Muscle layer of colon (tissue), 2 donors: ENCODE measurements at regions not wholly inside any gene's neighbourhood (a gene's known extent, or its start where the extent isn't known, plus 50 kb on each side); places are given as distances from the start of the nearest gene placed in this dataset.

Experiments used
- H3K27ac ChIP-seq: one replicate; pipeline ENCODE4 v1.7.0; 2013; ENCODE audit warnings: low read depth, mild to moderate bottlenecking, low read length, moderate library complexity
- H3K27me3 ChIP-seq, 2 donors: one replicate each; pipeline ENCODE4 v1.7.0; 2013; ENCODE audit warnings: low read length in 2 of 2, mild to moderate bottlenecking in 2 of 2; ENCODE audit not compliant: insufficient read depth in 2 of 2, control insufficient read depth in 1 of 2
- H3K36me3 ChIP-seq: one replicate; pipeline ENCODE4 v1.7.0; 2013; ENCODE audit warnings: mild to moderate bottlenecking, low read length; ENCODE audit not compliant: insufficient read depth
- H3K4me1 ChIP-seq: one replicate; pipeline ENCODE4 v1.7.0; 2013; ENCODE audit warnings: mild to moderate bottlenecking, low read length; ENCODE audit not compliant: insufficient read depth
- H3K4me3 ChIP-seq, 2 donors: one replicate each; pipeline ENCODE4 v1.7.0; 2013; ENCODE audit warnings: low read length in 2 of 2, low read depth in 1 of 2, mild to moderate bottlenecking in 1 of 2, moderate library complexity in 1 of 2
- H3K9ac ChIP-seq: one replicate; pipeline ENCODE4 v1.7.0; 2013; ENCODE audit warnings: low read length
- H3K9me3 ChIP-seq: one replicate; pipeline ENCODE4 v1.7.0; 2013; ENCODE audit warnings: mild to moderate bottlenecking, low read length
- donor health status: abdominal sarcoma.
- donor health status: Adenocarcinoma of cecum.

DNA sequence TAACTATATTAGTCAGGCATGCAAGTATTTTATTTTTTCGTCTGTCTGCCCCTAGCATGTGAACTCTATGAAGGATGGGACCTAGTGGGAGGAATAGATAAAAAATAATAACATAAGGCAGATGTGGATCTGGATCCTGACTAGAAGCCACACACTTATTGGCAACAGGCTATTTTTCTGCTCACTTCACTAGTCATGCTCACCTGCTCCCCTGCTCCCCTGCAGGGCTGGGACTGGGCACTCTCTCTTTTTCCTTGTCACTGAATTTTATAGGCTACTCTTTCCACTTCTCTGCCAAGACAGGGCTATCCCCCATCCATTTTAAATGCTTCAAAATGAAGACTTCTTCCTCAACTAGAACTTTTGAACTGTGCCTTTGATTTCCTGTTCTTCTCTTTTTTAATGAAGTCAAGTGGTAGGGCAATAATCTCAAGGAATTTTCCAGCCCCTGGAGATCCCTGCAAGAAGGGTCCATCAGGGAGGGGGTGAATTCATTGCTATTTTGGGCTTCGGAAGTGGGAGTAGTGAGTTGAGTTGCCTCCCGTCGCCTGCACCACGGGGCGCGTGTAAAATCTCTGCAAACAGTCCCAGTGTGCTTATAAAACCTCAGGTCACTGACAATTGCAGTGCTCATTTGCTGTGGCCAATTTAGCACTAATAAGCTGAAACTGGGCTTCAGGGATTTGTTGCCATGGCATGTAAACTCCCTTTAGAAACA lies 156.7 kb upstream of the NPVF start:
- Histone ChIP-seq H3K27ac (no peak overlapping the region), H3K9me3 (no peaks in the 10 kb centered on the region), H3K9ac (no peak overlapping the region), H3K27me3 (no peaks in the 10 kb centered on the region), H3K4me3 (no peak overlapping the region), H3K36me3 (no peaks in the 10 kb centered on the region), H3K4me1 (peaks cover 5% of the 10 kb centered on the region)

DNA sequence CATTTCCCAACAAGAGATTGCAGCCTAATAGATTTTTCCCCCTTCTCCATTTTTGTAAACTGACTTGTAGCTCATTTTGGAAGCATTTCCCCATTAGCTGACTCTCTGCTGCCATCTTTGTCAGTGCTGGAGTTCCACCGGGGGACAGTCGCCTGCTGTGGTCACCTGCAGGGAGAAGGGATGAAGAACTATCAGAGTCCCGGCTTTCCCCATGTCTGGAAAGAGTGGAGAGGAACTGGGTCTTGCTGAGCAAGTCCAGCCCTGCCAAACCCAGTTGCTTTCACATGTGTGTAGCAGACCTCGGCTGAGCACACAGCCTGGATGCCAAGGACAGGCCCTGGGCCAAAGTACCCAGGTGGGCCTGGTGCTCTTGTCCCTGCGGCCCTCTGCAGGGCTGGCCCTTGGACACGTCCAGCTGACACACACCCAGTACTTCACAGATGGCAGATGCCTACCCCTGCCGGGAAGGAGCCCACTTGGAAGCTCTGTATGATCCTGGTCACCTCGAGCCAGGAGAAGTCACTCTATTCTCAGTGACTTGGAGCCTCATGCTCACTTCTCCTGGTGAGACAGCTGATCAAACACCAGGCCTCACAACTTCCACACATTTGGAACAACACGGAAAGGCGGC lies 157.3 kb upstream of the NPVF start:
- Histone ChIP-seq H3K4me3 (no peak overlapping the region), H3K9me3 (no peaks in the 10 kb centered on the region), H3K27ac (no peak overlapping the region), H3K27me3 (no peaks in the 10 kb centered on the region), H3K9ac (no peak overlapping the region), H3K4me1 (peaks cover 5% of the 10 kb centered on the region), H3K36me3 (no peaks in the 10 kb centered on the region)

DNA sequence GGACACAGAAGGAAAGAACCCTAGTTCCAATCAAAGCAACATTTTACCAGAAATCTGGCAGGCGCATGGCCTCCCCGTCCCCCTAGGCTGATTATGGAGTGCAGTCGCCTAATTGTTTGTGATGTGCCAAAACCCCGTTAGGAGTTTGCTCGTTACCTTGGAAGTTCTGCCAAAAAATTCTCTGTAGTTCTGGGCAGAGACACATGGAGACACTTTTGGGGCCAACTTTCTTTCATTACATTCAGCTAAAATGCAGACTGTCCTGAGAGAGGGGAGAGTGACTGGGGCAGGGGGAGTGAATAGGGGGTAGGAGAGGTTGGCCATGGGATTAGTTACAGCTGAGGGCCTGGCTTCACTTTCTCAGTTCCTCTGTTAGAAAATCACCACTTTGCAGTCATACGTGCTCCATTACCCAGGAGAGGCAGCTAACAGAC lies 158.0 kb upstream of the NPVF start:
- no peaks in the 10 kb centered on the region for H3K27me3 ChIP-seq
- H3K9ac ChIP-seq, result no peak overlapping the region
- peaks cover 9% of the 10 kb centered on the region for H3K4me1 ChIP-seq
- no peak overlapping the region for H3K27ac ChIP-seq
- no peaks in the 10 kb centered on the region for H3K9me3 ChIP-seq
- no peaks in the 10 kb centered on the region for H3K36me3 ChIP-seq
- H3K4me3 ChIP-seq, result no peak overlapping the region

DNA sequence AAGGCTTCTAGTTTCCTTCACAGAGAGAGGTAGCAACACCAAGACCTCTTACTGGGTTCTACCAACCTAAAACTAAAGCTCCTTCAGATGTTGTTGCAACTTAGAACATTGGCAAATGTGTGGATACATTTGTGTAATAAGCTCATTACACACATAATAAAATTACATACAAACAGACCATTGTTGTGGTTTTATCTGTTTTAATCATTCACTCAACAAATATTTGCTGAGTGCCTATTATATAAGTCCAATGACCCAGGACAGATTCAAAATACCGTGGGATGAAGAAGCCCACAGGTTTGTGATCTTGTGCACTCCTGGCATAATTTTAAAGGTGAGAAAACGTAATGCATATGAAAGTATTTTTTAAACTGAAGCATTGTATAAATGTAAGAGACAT lies 160.4 kb upstream of the NPVF start:
- H3K9ac ChIP-seq, result no peak overlapping the region
- no peak overlapping the region for H3K4me3 ChIP-seq
- H3K27ac ChIP-seq, result no peak overlapping the region
- H3K9me3 ChIP-seq, result no peaks in the 10 kb centered on the region
- H3K4me1 ChIP-seq, result peaks cover 26% of the 10 kb centered on the region
- no peaks in the 10 kb centered on the region for H3K36me3 ChIP-seq
- no peaks in the 10 kb centered on the region for H3K27me3 ChIP-seq

DNA sequence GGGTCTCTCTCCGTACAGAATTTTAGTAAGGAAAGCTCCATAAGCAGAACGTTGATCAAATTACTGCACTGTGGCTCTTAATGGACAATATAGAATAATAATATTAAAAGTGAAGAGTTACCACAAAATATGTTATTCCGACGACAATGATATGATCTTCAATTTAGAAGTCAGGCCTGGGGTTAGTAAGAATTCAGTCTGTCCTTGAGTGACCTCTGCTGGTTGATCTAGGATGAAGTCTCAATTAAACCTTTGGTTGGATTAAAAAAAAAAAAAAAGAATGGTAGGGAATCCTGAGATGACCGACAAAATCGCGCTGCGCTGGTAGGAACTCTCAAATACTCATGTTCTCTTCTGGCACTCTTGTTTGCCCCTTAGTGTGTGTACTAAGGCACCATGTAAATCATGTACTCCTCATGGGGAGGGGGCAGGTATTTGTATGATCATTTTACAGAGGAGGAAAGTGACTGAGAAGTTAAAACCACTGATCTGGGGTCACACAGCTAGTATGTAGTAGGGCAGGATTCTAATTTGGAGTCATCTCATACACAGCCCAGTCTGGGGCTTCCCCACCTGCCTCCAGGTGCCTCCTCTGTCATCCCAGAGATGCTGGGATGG lies 161.3 kb upstream of the NPVF start:
- Histone ChIP-seq H3K36me3 (no peaks in the 10 kb centered on the region), H3K27me3 (no peaks in the 10 kb centered on the region), H3K9me3 (no peaks in the 10 kb centered on the region), H3K27ac (no peak overlapping the region), H3K9ac (no peak overlapping the region), H3K4me1 (peaks cover 29% of the 10 kb centered on the region), H3K4me3 (no peak overlapping the region)

DNA sequence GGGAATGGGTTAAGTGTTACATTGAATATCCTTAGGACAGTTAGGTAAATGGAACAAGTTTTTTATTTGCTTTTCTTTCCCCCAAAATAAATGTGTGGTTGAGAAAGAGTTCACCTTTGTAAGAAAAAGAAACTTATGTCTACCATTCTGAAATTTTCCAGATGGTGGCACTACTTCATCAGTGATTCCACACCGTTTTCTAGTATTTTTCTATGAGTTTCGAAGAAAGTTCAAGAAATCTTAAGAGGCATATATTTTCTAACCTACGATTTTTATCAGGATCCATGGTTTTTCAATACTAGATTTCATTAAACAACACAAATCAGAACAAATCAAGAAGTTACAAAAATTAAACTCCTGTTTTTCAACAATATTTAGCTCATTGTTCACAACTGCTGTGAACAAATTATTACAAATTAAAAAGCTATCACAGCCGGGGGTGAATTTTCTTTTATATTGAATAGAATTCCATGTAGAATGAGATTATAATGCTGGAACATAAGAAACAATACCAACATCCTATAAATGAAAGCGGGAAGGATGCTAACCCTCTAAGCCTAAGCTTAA lies 163.1 kb upstream of the NPVF start:
- Histone ChIP-seq H3K4me3 (no peak overlapping the region), H3K9me3 (no peaks in the 10 kb centered on the region), H3K27ac (peak overlapping the region; percentile 59), H3K27me3 (no peaks in the 10 kb centered on the region), H3K4me1 (peaks cover 25% of the 10 kb centered on the region), H3K9ac (no peak overlapping the region), H3K36me3 (no peaks in the 10 kb centered on the region)

DNA sequence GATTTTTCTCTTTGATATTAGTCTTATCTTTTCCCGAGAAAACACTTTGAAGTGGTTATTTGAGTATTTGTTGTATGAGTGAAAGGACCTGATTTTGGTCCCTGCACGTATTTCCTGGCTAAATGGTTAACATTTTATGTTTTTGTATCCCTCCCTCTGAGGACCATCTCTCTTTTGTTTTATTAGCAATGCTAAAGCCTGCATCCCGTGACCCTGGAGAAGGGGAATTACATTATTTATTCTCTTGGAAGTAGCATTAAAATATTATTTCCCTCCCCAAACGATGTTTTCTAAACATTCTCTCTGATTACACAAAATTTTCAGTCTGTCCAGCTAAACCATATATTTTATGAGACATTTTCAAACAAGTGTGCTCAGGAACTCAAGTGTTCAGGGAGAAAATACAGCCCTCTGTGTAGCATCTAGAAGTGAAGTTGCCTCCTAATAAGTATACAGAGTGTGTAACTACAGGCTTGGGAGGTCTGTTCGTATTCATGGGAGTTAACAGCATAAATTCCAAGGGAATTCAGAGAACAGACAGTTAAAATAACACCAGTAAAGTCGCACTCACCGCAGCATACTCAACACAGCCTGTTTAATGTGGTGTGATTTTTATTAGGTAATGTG lies 163.8 kb upstream of the NPVF start:
- Histone ChIP-seq H3K36me3 (no peaks in the 10 kb centered on the region), H3K9me3 (no peaks in the 10 kb centered on the region), H3K4me3 (no peak overlapping the region), H3K27ac (peak overlapping the region; percentile 74), H3K27me3 (no peaks in the 10 kb centered on the region), H3K9ac (no peak overlapping the region), H3K4me1 (peaks cover 25% of the 10 kb centered on the region)

DNA sequence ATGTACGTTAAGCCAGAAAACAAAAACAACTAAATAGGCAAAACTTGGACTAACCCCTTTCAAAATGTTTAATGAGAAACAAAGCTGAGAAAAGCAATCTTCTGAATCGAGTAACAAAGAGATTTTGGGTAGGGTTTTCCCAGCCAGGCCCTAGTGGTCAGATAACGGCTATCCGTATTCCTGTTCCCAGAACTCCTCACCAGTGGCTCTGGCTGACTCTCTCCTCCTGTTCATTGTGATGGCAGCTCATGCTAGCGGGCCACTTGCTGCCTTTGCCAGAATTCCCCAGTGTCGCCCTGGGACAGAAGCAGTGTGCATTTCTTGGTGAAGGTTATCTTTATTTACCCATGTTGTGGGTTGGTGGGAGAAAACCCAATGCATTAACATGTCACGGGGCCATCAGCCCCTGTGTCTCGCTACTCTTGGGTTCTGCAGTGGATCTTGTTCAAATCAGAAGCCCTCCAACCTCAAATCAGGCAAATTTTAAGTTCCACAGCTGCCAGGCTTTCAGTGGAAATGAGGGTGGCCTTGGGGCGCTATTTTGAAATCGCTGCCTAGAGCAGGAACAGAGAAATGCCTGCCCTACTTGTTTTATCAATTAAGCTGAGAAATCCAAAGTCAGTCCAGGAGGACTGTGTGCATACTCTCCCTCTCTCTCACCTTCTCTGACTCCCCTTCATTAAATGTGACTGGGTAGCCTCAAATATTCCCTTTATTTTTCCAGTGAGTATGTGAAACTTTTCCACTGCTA lies 164.5 kb upstream of the NPVF start:
- no peaks in the 10 kb centered on the region for H3K36me3 ChIP-seq
- no peak overlapping the region for H3K4me3 ChIP-seq
- peaks cover 25% of the 10 kb centered on the region for H3K4me1 ChIP-seq
- H3K9me3 ChIP-seq, result no peaks in the 10 kb centered on the region
- H3K27me3 ChIP-seq, result no peaks in the 10 kb centered on the region
- peak overlapping the region; percentile 74 for H3K27ac ChIP-seq
- no peak overlapping the region for H3K9ac ChIP-seq

DNA sequence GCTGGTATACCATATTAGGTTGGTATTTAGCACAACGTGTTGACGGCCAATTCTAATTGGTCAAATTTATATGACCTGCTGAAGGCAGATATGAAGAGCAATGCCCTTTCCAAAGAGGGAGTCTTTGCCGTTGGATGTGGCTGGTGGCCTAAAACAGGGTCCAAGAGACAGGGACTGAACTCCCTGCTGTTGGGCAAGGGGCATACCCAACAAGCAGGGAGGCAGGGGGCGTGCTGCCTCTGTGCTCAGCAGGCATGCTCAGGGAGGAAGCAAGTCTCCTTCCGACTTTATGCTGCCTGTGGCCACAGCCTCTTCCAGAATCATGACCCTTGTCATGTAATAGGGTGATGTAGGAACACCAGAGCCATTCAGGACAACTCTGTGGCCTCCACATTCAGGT lies 167.7 kb upstream of the NPVF start:
- no peak overlapping the region for H3K4me3 ChIP-seq
- no peaks in the 10 kb centered on the region for H3K27me3 ChIP-seq
- H3K4me1 ChIP-seq, result peaks cover 22% of the 10 kb centered on the region
- no peaks in the 10 kb centered on the region for H3K36me3 ChIP-seq
- H3K9me3 ChIP-seq, result no peaks in the 10 kb centered on the region
- H3K27ac ChIP-seq, result no peak overlapping the region
- H3K9ac ChIP-seq, result no peak overlapping the region

DNA sequence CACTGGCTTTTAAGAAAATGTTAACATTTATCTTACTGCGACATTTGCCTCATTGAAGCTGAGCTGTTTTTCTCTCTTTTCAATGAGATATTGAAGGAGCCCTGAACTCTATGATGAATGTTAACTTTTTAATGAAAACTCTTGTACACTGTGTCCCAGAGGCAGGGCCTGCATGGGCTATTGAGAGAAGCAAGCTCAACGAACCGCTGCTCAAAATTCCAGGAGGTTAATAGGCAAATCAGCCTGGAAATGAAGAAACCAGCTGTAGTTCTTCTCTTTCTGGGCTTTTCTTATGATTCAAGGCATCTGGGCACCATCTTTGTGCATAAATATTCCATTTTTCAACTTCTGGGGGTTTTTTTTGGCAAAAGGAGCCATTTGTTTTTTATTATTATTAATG lies 168.4 kb upstream of the NPVF start:
- no peaks in the 10 kb centered on the region for H3K27me3 ChIP-seq

DNA sequence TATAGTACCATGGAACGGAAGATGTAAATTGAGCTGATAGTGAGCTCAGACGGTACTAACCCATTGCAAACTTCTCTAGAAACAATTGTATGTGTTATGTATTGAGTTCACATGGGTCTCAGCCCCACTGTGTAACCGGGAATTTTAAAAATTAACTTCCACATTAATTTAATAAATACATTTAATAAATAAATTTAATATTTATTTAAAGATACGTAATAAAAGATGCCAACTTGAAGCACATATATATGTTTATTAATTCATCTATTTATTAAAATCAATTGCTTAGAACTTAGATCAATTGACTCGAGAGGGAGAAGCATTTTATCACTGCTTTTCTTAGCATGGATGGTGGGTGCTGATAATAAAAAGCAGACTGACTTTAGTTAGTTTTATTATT lies 170.1 kb upstream of the NPVF start:
- no peaks in the 10 kb centered on the region for H3K9me3 ChIP-seq
- no peaks in the 10 kb centered on the region for H3K27me3 ChIP-seq
- H3K36me3 ChIP-seq, result no peaks in the 10 kb centered on the region
- H3K27ac ChIP-seq, result no peak overlapping the region
- H3K4me1 ChIP-seq, result peaks cover 6% of the 10 kb centered on the region
- no peak overlapping the region for H3K9ac ChIP-seq
- H3K4me3 ChIP-seq, result no peak overlapping the region

More for the DNA sequence above, 168.4 kb upstream of the NPVF start:
- peaks cover 20% of the 10 kb centered on the region for H3K4me1 ChIP-seq
- no peaks in the 10 kb centered on the region for H3K9me3 ChIP-seq
- no peak overlapping the region for H3K27ac ChIP-seq
- no peaks in the 10 kb centered on the region for H3K36me3 ChIP-seq
- no peak overlapping the region for H3K9ac ChIP-seq
- no peak overlapping the region for H3K4me3 ChIP-seq
